GM21619 (cell line): ENCODE measurements at regions not wholly inside any gene's neighbourhood (a gene's known extent, or its start where the extent isn't known, plus 50 kb on each side); places are given as distances from the start of the nearest gene placed in this dataset.
"Not testable (repeated sequence)": the region's sequence is repeated elsewhere in the genome, so short reads cannot be mapped to it uniquely, and the experiment has no call there.

Experiments used
- ATAC-seq: cut with Tn5 transposase; IDR thresholded peaks from one replicate; pipeline ENCODE4 v1.9.1; 2021; ENCODE audit not compliant: unreplicated experiment

GRCh38 chr14:83017296-83017695 is 1483.6 kb upstream of the SEL1L start:
- no peak for ATAC-seq

GRCh38 chr14:83019744-83020414 is 1486.2 kb upstream of the SEL1L start:
- ATAC-seq, result no peak

GRCh38 chr14:83021323-83021722 is 1487.7 kb upstream of the SEL1L start:
- ATAC-seq, result no peak

- no peak for ATAC-seq
These were observed 1489.7 kb upstream of the SEL1L start for GRCh38 chr14:83023369-83023768.

GRCh38 chr14:83041224-83041623 is 1507.6 kb upstream of the SEL1L start:
- no peak for ATAC-seq

- no peak for ATAC-seq
These were observed 1509.2 kb upstream of the SEL1L start for GRCh38 chr14:83042858-83043257.

GRCh38 chr14:83044001-83044400 is 1510.3 kb upstream of the SEL1L start:
- ATAC-seq, result no peak

- ATAC-seq, result no peak
These were observed 1513.6 kb upstream of the SEL1L start for GRCh38 chr14:83047059-83047830.

GRCh38 chr14:83053022-83053710 is 1519.5 kb upstream of the SEL1L start:
- ATAC-seq, result no peak

GRCh38 chr14:83058068-83058467 is 1524.4 kb upstream of the SEL1L start:
- ATAC-seq, result no peak

- peak; percentile 79 for ATAC-seq
These were observed 1538.3 kb upstream of the SEL1L start for GRCh38 chr14:83071888-83072501.

- ATAC-seq, result no peak
These were observed 1551.5 kb upstream of the SEL1L start for GRCh38 chr14:83085136-83085535.

GRCh38 chr14:83085725-83086124 is 1552.1 kb upstream of the SEL1L start:
- no peak for ATAC-seq

GRCh38 chr14:83091991-83092956 is 1558.6 kb upstream of the SEL1L start:
- not testable (repeated sequence) for ATAC-seq

GRCh38 chr14:83096092-83096491 is 1562.4 kb upstream of the SEL1L start:
- ATAC-seq, result no peak

GRCh38 chr14:83101846-83102245 is 1568.2 kb upstream of the SEL1L start:
- ATAC-seq, result no peak

GRCh38 chr14:83118029-83118428 is 1584.4 kb upstream of the SEL1L start:
- no peak for ATAC-seq

- no peak for ATAC-seq
These were observed 1586.5 kb upstream of the SEL1L start for GRCh38 chr14:83120187-83120586.

- no peak for ATAC-seq
These were observed 1592.4 kb upstream of the SEL1L start for GRCh38 chr14:83126076-83126475.

GRCh38 chr14:83128783-83129182 is 1595.1 kb upstream of the SEL1L start:
- ATAC-seq, result no peak
